Mesenchymal stem cell (in vitro differentiated cells and primary cell): ENCODE measurements at regions not wholly inside any gene's neighbourhood (a gene's known extent, or its start where the extent isn't known, plus 50 kb on each side); places are given as distances from the start of the nearest gene placed in this dataset.

Experiments
- DNase-seq: peaks from one replicate; pipeline ENCODE4 v3.0.0-alpha.2; 2013
- H2AFZ ChIP-seq: one replicate; pipeline ENCODE4 v1.6.1; 2013; ENCODE audit warnings: low read depth, mild to moderate bottlenecking, control low read depth, inconsistent platforms, low read length, moderate library complexity
- H2AK5ac ChIP-seq: 2 replicates; pipeline ENCODE4 v1.6.1; 2013; ENCODE audit warnings: low read length, moderate library complexity, mild to moderate bottlenecking, inconsistent platforms; ENCODE audit not compliant: severe bottlenecking
- H2BK120ac ChIP-seq: one replicate; pipeline ENCODE4 v1.6.1; 2013; ENCODE audit warnings: low read depth, mild to moderate bottlenecking, inconsistent platforms, low read length, moderate library complexity
- H2BK12ac ChIP-seq, 2 experiments: one replicate each; pipeline ENCODE4 v1.6.1; 2013; ENCODE audit warnings: inconsistent platforms in 2 of 2, low read length in 2 of 2, mild to moderate bottlenecking in 2 of 2, moderate library complexity in 2 of 2, control low read depth in 1 of 2
- H2BK15ac ChIP-seq: one replicate; pipeline ENCODE4 v1.6.1; 2013; ENCODE audit warnings: mild to moderate bottlenecking, low read depth, inconsistent platforms; ENCODE audit not compliant: poor library complexity, severe bottlenecking
- H2BK5ac ChIP-seq: 2 replicates; pipeline ENCODE4 v1.6.1; 2013; ENCODE audit warnings: low read depth, mild to moderate bottlenecking, low read length, control low read depth, inconsistent platforms; ENCODE audit not compliant: poor library complexity, severe bottlenecking
- H3K14ac ChIP-seq, 2 experiments: one replicate each; pipeline ENCODE4 v1.6.1; 2013; ENCODE audit warnings: inconsistent platforms in 2 of 2, low read length in 2 of 2, control low read depth in 1 of 2, mild to moderate bottlenecking in 1 of 2, moderate library complexity in 1 of 2
- H3K18ac ChIP-seq, 2 experiments: one replicate each; pipeline ENCODE4 v1.6.1; 2013; ENCODE audit warnings: inconsistent platforms in 2 of 2, low read length in 2 of 2, control low read depth in 1 of 2, low read depth in 1 of 2, mild to moderate bottlenecking in 1 of 2
- H3K23ac ChIP-seq, 2 experiments: one replicate each; pipeline ENCODE4 v1.6.1; 2013; ENCODE audit warnings: inconsistent platforms in 2 of 2, low read length in 2 of 2, mild to moderate bottlenecking in 2 of 2, moderate library complexity in 2 of 2, control low read depth in 1 of 2
- H3K27ac ChIP-seq: 2 replicates; pipeline ENCODE4 v1.5.1; 2013; ENCODE audit warnings: mild to moderate bottlenecking, moderate library complexity, low read length, control low read depth, inconsistent platforms; ENCODE audit not compliant: poor library complexity, severe bottlenecking
- H3K27me3 ChIP-seq, 2 experiments: 2 replicates each; pipeline versions ENCODE4 v1.6.1 to v1.7.0; 2013; ENCODE audit warnings: low read length in 2 of 2, mild to moderate bottlenecking in 2 of 2, moderate library complexity in 2 of 2, control low read depth in 1 of 2, inconsistent platforms in 1 of 2; ENCODE audit not compliant: control insufficient read depth in 1 of 2, insufficient read depth in 1 of 2
- H3K36me3 ChIP-seq, 2 experiments: 2 replicates each; pipeline versions ENCODE4 v1.6.1 to v1.7.0; 2013; ENCODE audit warnings: low read length in 2 of 2, control low read depth in 1 of 2, inconsistent platforms in 1 of 2, low read depth in 1 of 2, mild to moderate bottlenecking in 1 of 2; ENCODE audit not compliant: insufficient read depth in 2 of 2, control insufficient read depth in 1 of 2
- H3K4ac ChIP-seq, 2 experiments: one replicate each; pipeline ENCODE4 v1.6.1; 2013; ENCODE audit warnings: inconsistent platforms in 2 of 2, low read length in 2 of 2, mild to moderate bottlenecking in 2 of 2, moderate library complexity in 2 of 2, control low read depth in 1 of 2, low read depth in 1 of 2
- H3K4me1 ChIP-seq: 2 replicates; pipeline ENCODE4 v1.6.1; 2013; ENCODE audit warnings: low read depth, low read length, control low read depth; ENCODE audit not compliant: control insufficient read depth, insufficient read depth
- H3K4me2 ChIP-seq: 2 replicates; pipeline ENCODE4 v1.6.1; 2013; ENCODE audit warnings: low read length, mild to moderate bottlenecking, inconsistent platforms; ENCODE audit not compliant: poor library complexity, severe bottlenecking
- H3K4me3 ChIP-seq, 2 experiments: 2 replicates each; pipeline versions ENCODE4 v1.5.1 to v1.7.0; 2013; ENCODE audit warnings: low read length in 2 of 2, mild to moderate bottlenecking in 2 of 2, control low read depth in 1 of 2, low read depth in 1 of 2; ENCODE audit not compliant: insufficient read depth in 1 of 2
- H3K79me1 ChIP-seq: replicated peaks from 2 replicates; pipeline ENCODE4 v1.6.1; 2013; ENCODE audit warnings: mild to moderate bottlenecking, control low read depth, low read length, inconsistent platforms; ENCODE audit not compliant: poor library complexity, severe bottlenecking
- H3K9ac ChIP-seq: 2 replicates; pipeline ENCODE4 v1.7.0; 2013; ENCODE audit warnings: mild to moderate bottlenecking, low read length, moderate library complexity
- H3K9me3 ChIP-seq: 2 replicates; pipeline ENCODE4 v1.7.0; 2013; ENCODE audit warnings: mild to moderate bottlenecking, low read length; ENCODE audit not compliant: control insufficient read depth
- H4K8ac ChIP-seq: one replicate; pipeline ENCODE4 v1.6.1; 2013; ENCODE audit warnings: inconsistent platforms, mild to moderate bottlenecking, low read length, moderate library complexity
- H4K91ac ChIP-seq: one replicate; pipeline ENCODE4 v1.6.1; 2013; ENCODE audit warnings: mild to moderate bottlenecking, low read length, inconsistent platforms
- WGBS: methylation state at CpG from one replicate; pipeline ENCODE4 v1.1.7; 2013; ENCODE audit warnings: mixed read lengths; 5-methylcytosine and 5-hydroxymethylcytosine counted together

DNA sequence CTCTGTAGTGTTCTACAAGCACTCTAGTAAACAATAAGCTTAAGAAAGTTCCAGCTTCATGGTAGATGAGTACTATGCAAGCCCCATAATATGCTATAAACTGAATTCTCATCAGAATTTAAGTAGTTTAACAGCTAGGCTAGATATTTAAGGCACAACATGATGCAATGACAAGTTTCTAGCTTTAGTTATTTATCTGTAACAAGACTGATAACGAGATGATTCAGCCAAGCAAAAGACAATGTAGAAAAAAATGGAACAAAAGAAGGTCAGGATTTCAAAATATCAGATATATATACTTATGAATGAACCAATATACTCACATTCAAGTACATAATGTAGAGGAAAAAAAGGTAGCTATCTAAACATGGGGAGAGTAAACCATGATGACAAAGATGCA is 61.0 kb upstream of the RERGL start:
- Histone ChIP-seq H3K18ac (no peak overlapping the region), H4K8ac (no peak overlapping the region), H3K4ac (no peak overlapping the region), H2BK5ac (no peak overlapping the region), H3K79me1 (no peaks in the 10 kb centered on the region), H3K9ac (no peak overlapping the region), H2AK5ac (no peak overlapping the region), H3K27ac (no peak overlapping the region), H3K36me3 (no peaks in the 10 kb centered on the region), H2BK120ac (no peak overlapping the region), H4K91ac (no peak overlapping the region), H3K14ac (no peak overlapping the region), H3K27me3 (no peaks in the 10 kb centered on the region), H2BK12ac (no peak overlapping the region), H3K9me3 (peaks cover 3% of the 10 kb centered on the region), H2BK15ac (no peak overlapping the region), H2AFZ (no peak overlapping the region), H3K23ac (no peak overlapping the region), H3K4me2 (no peak overlapping the region), H3K4me3 (no peak overlapping the region), H3K4me1 (no peaks in the 10 kb centered on the region)
- DNase-seq: no peak
- WGBS: no CpG with 5 or more reads among the region's 1 CpG

DNA sequence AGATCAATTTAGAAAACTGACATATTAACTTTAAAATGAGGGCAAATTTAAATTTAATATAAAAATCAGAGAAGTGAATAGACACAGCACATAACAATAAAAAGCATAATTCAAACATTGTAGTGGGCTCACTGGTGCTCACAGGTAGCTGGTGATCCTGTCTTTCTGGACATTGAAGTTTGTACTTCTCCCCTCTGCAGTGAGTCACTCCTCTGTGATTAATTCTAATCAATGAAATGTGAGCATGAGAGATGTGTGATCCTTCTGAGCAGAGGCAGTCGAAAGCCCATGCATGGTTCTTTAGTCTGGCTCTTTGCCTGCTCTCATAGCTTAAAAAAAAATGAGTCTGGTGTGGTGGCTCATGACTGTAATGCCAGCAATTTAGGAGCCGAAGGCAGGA is 59.0 kb upstream of the RERGL start:
- Histone ChIP-seq H2BK12ac (no peak overlapping the region), H3K14ac (no peak overlapping the region), H3K27me3 (no peaks in the 10 kb centered on the region), H2BK120ac (no peak overlapping the region), H3K9ac (no peak overlapping the region), H2AK5ac (no peak overlapping the region), H3K18ac (no peak overlapping the region), H3K4me1 (no peaks in the 10 kb centered on the region), H4K8ac (no peak overlapping the region), H2AFZ (no peak overlapping the region), H3K4me3 (no peak overlapping the region), H2BK15ac (no peak overlapping the region), H3K9me3 (no peaks in the 10 kb centered on the region), H3K79me1 (no peaks in the 10 kb centered on the region), H4K91ac (no peak overlapping the region), H3K27ac (no peak overlapping the region), H3K23ac (peak overlapping the region in 1 of 2 experiments; percentile 24), H3K4ac (no peak overlapping the region), H3K36me3 (no peaks in the 10 kb centered on the region), H3K4me2 (no peak overlapping the region), H2BK5ac (no peak overlapping the region)
- 86% methylated on average over 2 of the region's 2 CpGs for WGBS
- no peak for DNase-seq

- no peak for DNase-seq
- no peak overlapping the region for H3K9ac ChIP-seq
- no peak overlapping the region for H2AK5ac ChIP-seq
- H3K18ac ChIP-seq: no peak overlapping the region
- H2BK5ac ChIP-seq: no peak overlapping the region
- H4K8ac ChIP-seq: no peak overlapping the region
- no peak overlapping the region for H4K91ac ChIP-seq
- no peak overlapping the region for H2BK120ac ChIP-seq
- H3K79me1 ChIP-seq: no peaks in the 10 kb centered on the region
- no peak overlapping the region for H2BK12ac ChIP-seq
- H3K4me2 ChIP-seq: no peak overlapping the region
- WGBS: 93% methylated on average over 2 of the region's 3 CpGs
- H3K4ac ChIP-seq: no peak overlapping the region
- no peak overlapping the region for H3K4me3 ChIP-seq
- H2BK15ac ChIP-seq: no peak overlapping the region
- no peak overlapping the region for H2AFZ ChIP-seq
- H3K9me3 ChIP-seq: no peaks in the 10 kb centered on the region
- no peak overlapping the region for H3K23ac ChIP-seq
- no peak overlapping the region for H3K27ac ChIP-seq
- H3K4me1 ChIP-seq: no peaks in the 10 kb centered on the region
- no peaks in the 10 kb centered on the region for H3K36me3 ChIP-seq
- H3K27me3 ChIP-seq: no peaks in the 10 kb centered on the region
- H3K14ac ChIP-seq: no peak overlapping the region
These were observed 56.4 kb upstream of the RERGL start for GRCh38 chr12:18146363-18146762.

- H2BK15ac ChIP-seq: no peak overlapping the region
- no peak overlapping the region for H3K18ac ChIP-seq
- no peak overlapping the region for H2AFZ ChIP-seq
- WGBS: 85% methylated on average over 3 of the region's 3 CpGs
- peak overlapping the region in 1 of 2 experiments; percentile 36 for H3K14ac ChIP-seq
- no peak overlapping the region for H3K27ac ChIP-seq
- no peaks in the 10 kb centered on the region for H3K27me3 ChIP-seq
- H3K9me3 ChIP-seq: no peaks in the 10 kb centered on the region
- H3K79me1 ChIP-seq: no peaks in the 10 kb centered on the region
- no peak overlapping the region for H3K4me2 ChIP-seq
- H3K4me3 ChIP-seq: no peak overlapping the region
- no peaks in the 10 kb centered on the region for H3K4me1 ChIP-seq
- no peak overlapping the region for H2BK12ac ChIP-seq
- no peaks in the 10 kb centered on the region for H3K36me3 ChIP-seq
- no peak overlapping the region for H2BK120ac ChIP-seq
- DNase-seq: no peak
- H2AK5ac ChIP-seq: no peak overlapping the region
- no peak overlapping the region for H2BK5ac ChIP-seq
- no peak overlapping the region for H4K91ac ChIP-seq
- H4K8ac ChIP-seq: no peak overlapping the region
- no peak overlapping the region for H3K9ac ChIP-seq
- H3K23ac ChIP-seq: no peak overlapping the region
- H3K4ac ChIP-seq: no peak overlapping the region
These were observed 55.9 kb upstream of the RERGL start for GRCh38 chr12:18145924-18146323.
